ENCODE measurements at regions not wholly inside any gene's neighbourhood (a gene's known extent, or its start where the extent isn't known, plus 50 kb on each side); places are given as distances from the start of the nearest gene placed in this dataset.

DNA sequence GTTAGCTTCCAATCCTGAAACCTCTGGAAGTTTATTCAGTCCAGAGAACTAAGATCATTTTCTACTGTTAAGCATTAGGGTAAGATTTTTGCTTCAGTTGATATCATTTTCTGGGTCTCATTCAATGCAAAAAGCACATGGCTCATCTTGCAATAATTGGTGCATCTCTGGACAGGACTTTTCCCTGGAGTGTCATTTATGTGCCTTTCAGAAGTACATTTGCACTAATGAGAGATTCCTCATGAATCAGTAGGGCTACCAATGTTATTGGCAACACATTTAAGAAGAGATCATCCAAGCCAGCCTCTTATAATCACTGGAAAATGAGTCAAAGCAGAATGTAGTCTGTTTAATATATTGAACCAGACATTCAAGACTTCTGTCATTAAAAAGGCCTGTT, 224.2 kb upstream of the CHRNA7 start:
- H3K27ac ChIP-seq (ENCODE audit: low read length) = no peak overlapping the region
- H3K36me3 ChIP-seq (ENCODE audit: control insufficient read depth, insufficient read depth, low read length) = no peaks in the 10 kb centered on the region
- no peaks in the 10 kb centered on the region for H3K9me3 ChIP-seq (ENCODE audit: control insufficient read depth, insufficient read depth, low read length)
- no peak for DNase-seq (ENCODE audit: low read depth, low spot score)
- no peak overlapping the region for H3K4me3 ChIP-seq (ENCODE audit: low read length)
- H3K4me1 ChIP-seq (ENCODE audit: control insufficient read depth, insufficient read depth, low read length) = no peaks in the 10 kb centered on the region
- H3K27me3 ChIP-seq (ENCODE audit: control insufficient read depth, insufficient read depth, low read length) = no peaks in the 10 kb centered on the region

DNA sequence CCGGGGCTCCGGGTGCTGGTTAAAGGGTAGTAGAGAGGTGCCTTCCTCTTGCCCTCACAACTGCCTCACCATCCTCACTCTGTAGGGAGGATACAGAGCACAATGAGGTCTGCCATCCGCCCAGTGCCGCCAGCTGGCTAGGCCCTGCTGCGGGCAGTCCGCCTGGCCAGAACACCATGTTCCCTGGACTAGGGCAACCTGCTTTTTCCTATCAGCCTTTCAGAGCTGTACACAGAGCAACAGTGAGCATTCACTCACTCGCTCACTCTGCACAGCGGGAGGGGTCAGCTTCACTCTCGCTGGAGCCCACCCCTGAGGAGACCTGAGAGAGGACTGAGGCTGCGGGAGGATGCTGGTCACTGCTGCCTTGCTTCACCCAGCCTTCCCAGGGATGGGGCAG, 218.7 kb upstream of the CHRNA7 start:
- H3K4me1 ChIP-seq (ENCODE audit: control insufficient read depth, insufficient read depth, low read length) = no peaks in the 10 kb centered on the region
- no peaks in the 10 kb centered on the region for H3K36me3 ChIP-seq (ENCODE audit: control insufficient read depth, insufficient read depth, low read length)
- no peaks in the 10 kb centered on the region for H3K9me3 ChIP-seq (ENCODE audit: control insufficient read depth, insufficient read depth, low read length)
- no CpG with 5 or more reads among the region's 10 CpGs for WGBS (ENCODE audit: insufficient coverage, insufficient read length)
- no peaks in the 10 kb centered on the region for H3K27me3 ChIP-seq (ENCODE audit: control insufficient read depth, insufficient read depth, low read length)
- no peak for DNase-seq (ENCODE audit: low read depth, low spot score)
- no peak overlapping the region for H3K4me3 ChIP-seq (ENCODE audit: low read length)
- H3K27ac ChIP-seq (ENCODE audit: low read length) = no peak overlapping the region

DNA sequence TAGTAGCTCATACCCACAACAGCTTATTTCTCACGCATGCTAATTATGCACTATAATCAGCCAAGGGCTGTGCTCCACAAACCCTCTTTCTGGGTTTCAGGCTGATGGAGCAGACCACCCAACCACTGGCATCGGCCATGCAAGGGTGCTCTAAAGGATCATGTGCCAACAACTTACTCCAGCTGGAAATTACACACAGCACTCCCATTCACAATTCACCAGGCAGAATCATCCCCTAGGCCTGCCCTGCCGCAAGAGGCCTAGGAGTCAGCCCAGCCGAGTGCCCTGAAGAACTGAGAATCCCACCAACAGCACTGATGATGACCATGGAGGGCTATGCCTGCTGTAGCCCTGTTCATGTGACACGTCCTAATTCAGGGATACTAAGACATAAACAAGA, 216.2 kb upstream of the CHRNA7 start:
- H3K4me1 ChIP-seq (ENCODE audit: control insufficient read depth, insufficient read depth, low read length) = no peaks in the 10 kb centered on the region
- no peaks in the 10 kb centered on the region for H3K27me3 ChIP-seq (ENCODE audit: control insufficient read depth, insufficient read depth, low read length)
- no peak for DNase-seq (ENCODE audit: low read depth, low spot score)
- no peaks in the 10 kb centered on the region for H3K36me3 ChIP-seq (ENCODE audit: control insufficient read depth, insufficient read depth, low read length)
- WGBS (ENCODE audit: insufficient coverage, insufficient read length) = no CpG with 5 or more reads among the region's 5 CpGs
- no peak overlapping the region for H3K4me3 ChIP-seq (ENCODE audit: low read length)
- no peaks in the 10 kb centered on the region for H3K9me3 ChIP-seq (ENCODE audit: control insufficient read depth, insufficient read depth, low read length)
- H3K27ac ChIP-seq (ENCODE audit: low read length) = no peak overlapping the region

DNA sequence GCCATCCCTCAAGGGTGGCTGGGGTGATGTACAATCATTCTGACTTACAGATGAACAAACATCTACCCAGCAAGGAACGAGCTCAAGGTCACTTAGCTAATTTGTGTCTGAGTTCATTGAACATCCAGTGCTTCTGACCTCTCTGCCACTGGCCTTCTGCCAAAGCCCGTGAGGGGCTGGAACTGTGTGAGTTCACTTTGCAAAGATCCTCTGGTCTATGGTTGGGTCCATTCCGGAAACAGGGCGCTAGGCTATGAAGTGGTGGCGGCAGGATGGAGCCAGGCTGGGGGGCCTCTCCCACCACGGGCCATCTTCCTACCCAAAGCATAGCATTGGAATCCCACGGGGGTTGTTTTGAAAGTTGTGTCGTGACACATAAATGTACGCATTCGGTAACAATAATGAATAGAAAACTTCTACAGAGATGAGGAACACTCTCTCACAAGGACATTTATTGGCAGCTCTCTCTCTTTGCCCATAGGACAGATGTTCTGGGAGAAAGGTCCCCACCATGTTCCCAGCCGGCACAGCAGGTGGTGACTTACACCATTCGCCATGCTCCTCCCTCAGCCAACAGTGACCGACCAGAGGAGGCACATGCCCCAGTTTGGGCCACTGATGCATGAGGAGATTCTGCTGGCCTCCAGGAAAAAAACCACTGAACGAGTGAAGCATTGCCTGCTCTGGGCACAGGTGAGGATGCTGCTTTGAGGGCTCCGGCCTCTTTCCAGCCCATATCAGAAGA, 214.7 kb upstream of the CHRNA7 start:
- Histone ChIP-seq H3K4me1 (ENCODE audit: control insufficient read depth, insufficient read depth, low read length) (no peaks in the 10 kb centered on the region), H3K9me3 (ENCODE audit: control insufficient read depth, insufficient read depth, low read length) (no peaks in the 10 kb centered on the region), H3K4me3 (ENCODE audit: low read length) (no peak overlapping the region), H3K36me3 (ENCODE audit: control insufficient read depth, insufficient read depth, low read length) (no peaks in the 10 kb centered on the region), H3K27me3 (ENCODE audit: control insufficient read depth, insufficient read depth, low read length) (no peaks in the 10 kb centered on the region), H3K27ac (ENCODE audit: low read length) (no peak overlapping the region)
- no CpG with 5 or more reads among the region's 15 CpGs for WGBS (ENCODE audit: insufficient coverage, insufficient read length)
- no peak for DNase-seq (ENCODE audit: low read depth, low spot score)

DNA sequence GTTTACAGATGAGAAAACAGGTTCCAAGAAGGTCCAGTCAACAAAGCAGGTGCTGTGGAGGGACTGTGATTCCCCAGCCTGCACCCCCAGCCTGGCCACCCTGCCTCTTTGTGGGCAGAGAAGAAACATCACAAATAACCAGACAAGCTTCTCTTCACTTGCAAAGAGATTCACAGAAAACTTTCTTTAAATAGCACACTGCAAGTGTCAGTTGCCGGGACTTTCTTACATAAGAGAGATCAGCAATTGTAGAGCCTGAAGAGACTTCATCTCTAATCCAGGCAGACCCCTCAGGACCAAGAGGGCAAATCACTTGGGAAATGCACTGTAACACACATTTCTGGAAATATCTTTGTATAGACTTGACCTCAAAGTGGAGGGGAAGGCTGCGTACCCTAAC, 207.9 kb upstream of the CHRNA7 start:
- H3K9me3 ChIP-seq (ENCODE audit: control insufficient read depth, insufficient read depth, low read length) = no peaks in the 10 kb centered on the region
- H3K4me1 ChIP-seq (ENCODE audit: control insufficient read depth, insufficient read depth, low read length) = no peaks in the 10 kb centered on the region; the same call in 1 of the 2 replicates
- no peak overlapping the region for H3K27ac ChIP-seq (ENCODE audit: low read length)
- no CpG with 5 or more reads among the region's 2 CpGs for WGBS (ENCODE audit: insufficient coverage, insufficient read length)
- H3K27me3 ChIP-seq (ENCODE audit: control insufficient read depth, insufficient read depth, low read length) = no peaks in the 10 kb centered on the region
- H3K36me3 ChIP-seq (ENCODE audit: control insufficient read depth, insufficient read depth, low read length) = no peaks in the 10 kb centered on the region
- no peak for DNase-seq (ENCODE audit: low read depth, low spot score)
- H3K4me3 ChIP-seq (ENCODE audit: low read length) = no peak overlapping the region; the same call in 1 of the 2 replicates

DNA sequence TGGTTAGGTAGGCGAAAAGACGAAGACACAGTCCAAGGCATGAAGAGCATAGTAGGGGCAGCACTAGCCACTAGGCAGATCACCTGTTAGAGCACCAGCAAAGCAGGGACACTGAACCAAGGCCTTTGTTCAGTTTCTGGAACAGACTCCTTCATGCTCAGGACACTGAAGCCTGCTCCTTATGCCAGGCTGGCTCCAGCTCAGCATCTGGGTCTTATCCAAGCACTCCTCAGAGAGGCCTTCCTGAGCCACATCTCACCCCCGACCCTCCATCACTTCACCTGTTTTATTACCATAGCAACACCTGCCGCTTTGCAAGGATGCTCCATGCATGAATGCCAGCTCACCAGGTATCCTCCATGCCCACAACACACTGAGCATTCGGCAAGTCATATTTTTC, 206.3 kb upstream of the CHRNA7 start:
- Histone ChIP-seq H3K9me3 (ENCODE audit: control insufficient read depth, insufficient read depth, low read length) (no peaks in the 10 kb centered on the region), H3K4me3 (ENCODE audit: low read length) (no peak overlapping the region), H3K36me3 (ENCODE audit: control insufficient read depth, insufficient read depth, low read length) (no peaks in the 10 kb centered on the region), H3K27me3 (ENCODE audit: control insufficient read depth, insufficient read depth, low read length) (no peaks in the 10 kb centered on the region), H3K27ac (ENCODE audit: low read length) (no peak overlapping the region), H3K4me1 (ENCODE audit: control insufficient read depth, insufficient read depth, low read length) (no peaks in the 10 kb centered on the region; the same call in 1 of the 2 replicates)
- DNase-seq (ENCODE audit: low read depth, low spot score) = no peak
- WGBS (ENCODE audit: insufficient coverage, insufficient read length) = no CpG with 5 or more reads among the region's 5 CpGs

DNA sequence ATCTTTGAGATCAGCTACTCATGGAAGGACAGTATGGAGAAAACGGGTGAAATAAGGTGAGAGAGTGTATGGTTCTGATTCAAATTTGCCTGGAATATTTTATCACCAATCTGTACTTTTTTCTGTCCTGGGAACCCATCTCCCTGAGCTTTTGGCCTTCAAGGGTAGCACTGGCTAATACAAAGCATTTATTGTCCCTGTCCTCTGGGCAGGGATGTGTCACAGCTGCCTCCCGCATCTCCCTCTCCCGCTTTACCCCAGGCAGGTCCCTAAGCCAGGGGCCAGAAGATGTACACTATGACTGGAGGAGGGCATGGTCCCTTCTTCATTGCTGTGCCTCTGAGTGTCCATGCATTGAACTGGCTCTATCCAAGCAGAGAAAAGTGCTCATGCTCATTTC, 201.7 kb upstream of the CHRNA7 start:
- H3K4me1 ChIP-seq (ENCODE audit: control insufficient read depth, insufficient read depth, low read length) = no peaks in the 10 kb centered on the region; the same call in 1 of the 2 replicates

DNA sequence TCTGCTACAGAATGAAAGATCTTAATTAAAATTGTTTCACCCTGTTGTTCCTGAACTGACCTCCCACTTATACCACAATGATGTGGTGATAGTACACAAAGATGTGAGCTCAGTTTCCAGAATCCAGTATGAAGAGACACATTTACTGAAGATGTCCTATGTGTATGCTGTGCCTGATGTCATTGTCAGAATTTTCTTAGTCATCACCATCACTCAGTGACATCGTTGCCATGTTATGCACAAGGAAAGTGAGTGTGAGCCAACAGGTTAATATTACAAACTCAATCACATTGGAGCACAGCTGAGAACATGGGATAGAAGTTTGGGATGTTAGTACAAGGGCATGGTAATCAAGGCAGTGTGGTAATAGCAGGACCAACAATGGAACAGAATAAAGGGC, 199.7 kb upstream of the CHRNA7 start:
- WGBS (ENCODE audit: insufficient coverage, insufficient read length) = no CpG with 5 or more reads among the region's 1 CpG
- no peak overlapping the region for H3K4me3 ChIP-seq (ENCODE audit: low read length)
- DNase-seq (ENCODE audit: low read depth, low spot score) = no peak
- H3K36me3 ChIP-seq (ENCODE audit: control insufficient read depth, insufficient read depth, low read length) = no peaks in the 10 kb centered on the region
- no peaks in the 10 kb centered on the region; the same call in 1 of the 2 replicates for H3K4me1 ChIP-seq (ENCODE audit: control insufficient read depth, insufficient read depth, low read length)
- H3K9me3 ChIP-seq (ENCODE audit: control insufficient read depth, insufficient read depth, low read length) = no peaks in the 10 kb centered on the region
- H3K27me3 ChIP-seq (ENCODE audit: control insufficient read depth, insufficient read depth, low read length) = no peaks in the 10 kb centered on the region
- H3K27ac ChIP-seq (ENCODE audit: low read length) = no peak overlapping the region

More for the DNA sequence above, 201.7 kb upstream of the CHRNA7 start:
- Histone ChIP-seq H3K36me3 (ENCODE audit: control insufficient read depth, insufficient read depth, low read length) (no peaks in the 10 kb centered on the region), H3K27me3 (ENCODE audit: control insufficient read depth, insufficient read depth, low read length) (no peaks in the 10 kb centered on the region), H3K27ac (ENCODE audit: low read length) (no peak overlapping the region), H3K9me3 (ENCODE audit: control insufficient read depth, insufficient read depth, low read length) (no peaks in the 10 kb centered on the region), H3K4me3 (ENCODE audit: low read length) (no peak overlapping the region)
- no peak for DNase-seq (ENCODE audit: low read depth, low spot score)
- WGBS (ENCODE audit: insufficient coverage, insufficient read length) = no CpG with 5 or more reads among the region's 3 CpGs

DNA sequence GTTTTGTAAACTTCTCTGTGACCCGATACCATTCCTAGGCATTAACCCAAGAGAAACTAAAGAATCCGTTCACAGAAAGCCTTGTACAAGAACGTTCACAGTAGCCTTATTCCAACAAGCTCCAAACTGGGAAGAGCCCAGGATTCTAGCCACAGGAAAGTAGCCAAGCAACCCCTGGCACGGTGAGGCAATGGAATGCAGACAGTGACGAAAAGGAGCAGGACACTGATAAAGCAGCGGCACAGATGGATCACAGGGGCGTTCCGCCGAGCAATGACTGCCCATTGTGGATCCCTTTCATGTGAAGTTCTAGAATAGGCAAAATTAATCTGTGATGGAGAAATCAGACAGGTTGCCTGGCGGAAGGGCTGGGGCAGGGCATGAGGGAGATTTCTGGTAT, 198.7 kb upstream of the CHRNA7 start:
- WGBS (ENCODE audit: insufficient coverage, insufficient read length) = no CpG with 5 or more reads among the region's 10 CpGs
- no peak for DNase-seq (ENCODE audit: low read depth, low spot score)
- H3K27me3 ChIP-seq (ENCODE audit: control insufficient read depth, insufficient read depth, low read length) = no peaks in the 10 kb centered on the region
- no peak overlapping the region for H3K4me3 ChIP-seq (ENCODE audit: low read length)
- no peaks in the 10 kb centered on the region for H3K4me1 ChIP-seq (ENCODE audit: control insufficient read depth, insufficient read depth, low read length)
- no peak overlapping the region for H3K27ac ChIP-seq (ENCODE audit: low read length)
- no peaks in the 10 kb centered on the region for H3K36me3 ChIP-seq (ENCODE audit: control insufficient read depth, insufficient read depth, low read length)
- no peaks in the 10 kb centered on the region for H3K9me3 ChIP-seq (ENCODE audit: control insufficient read depth, insufficient read depth, low read length)

DNA sequence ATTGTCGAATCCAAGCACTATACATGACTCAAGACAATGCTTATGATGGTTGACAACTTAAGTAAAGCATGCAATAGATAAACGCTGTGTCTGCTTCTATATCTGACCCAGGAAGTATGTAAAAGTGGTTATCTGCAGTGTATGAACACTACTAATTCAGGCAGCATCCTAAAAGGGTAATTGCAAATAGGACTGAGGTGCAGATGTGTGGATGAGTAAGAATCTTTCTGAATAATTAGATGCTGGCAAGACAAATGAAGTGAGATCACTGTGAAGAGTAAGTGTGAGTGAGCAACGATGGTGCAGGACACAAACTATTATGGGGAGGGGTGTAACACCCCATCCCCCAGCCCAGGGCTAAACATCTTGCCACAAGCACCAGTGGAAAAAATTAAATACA, 195.7 kb upstream of the CHRNA7 start:
- DNase-seq (ENCODE audit: low read depth, low spot score) = no peak
- no peaks in the 10 kb centered on the region for H3K4me1 ChIP-seq (ENCODE audit: control insufficient read depth, insufficient read depth, low read length)
- H3K27me3 ChIP-seq (ENCODE audit: control insufficient read depth, insufficient read depth, low read length) = no peaks in the 10 kb centered on the region
- no peaks in the 10 kb centered on the region for H3K36me3 ChIP-seq (ENCODE audit: control insufficient read depth, insufficient read depth, low read length)
- H3K9me3 ChIP-seq (ENCODE audit: control insufficient read depth, insufficient read depth, low read length) = no peaks in the 10 kb centered on the region
- H3K4me3 ChIP-seq (ENCODE audit: low read length) = no peak overlapping the region
- no CpG with 5 or more reads among the region's 3 CpGs for WGBS (ENCODE audit: insufficient coverage, insufficient read length)
- no peak overlapping the region for H3K27ac ChIP-seq (ENCODE audit: low read length)

DNA sequence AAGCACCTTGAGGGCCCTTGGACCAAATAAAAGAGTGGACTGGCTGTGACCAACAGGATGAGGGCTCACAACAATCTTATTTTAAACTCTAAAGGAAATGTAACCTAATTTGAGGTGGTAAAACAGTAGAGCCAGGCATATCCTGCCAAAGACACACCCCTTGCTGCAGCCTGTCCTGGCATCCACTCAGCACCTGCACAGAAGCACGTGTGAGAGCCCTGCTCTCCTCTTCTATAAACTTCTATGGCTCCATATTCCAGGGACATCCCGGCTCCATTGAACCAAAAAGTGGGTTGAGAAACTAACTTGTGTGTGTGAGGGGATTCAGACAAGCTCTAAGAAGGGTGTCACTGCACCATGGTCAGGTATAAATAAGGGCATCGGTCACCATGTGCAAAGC, 190.9 kb upstream of the CHRNA7 start:
- H3K27me3 ChIP-seq (ENCODE audit: control insufficient read depth, insufficient read depth, low read length) = no peaks in the 10 kb centered on the region
- no peaks in the 10 kb centered on the region for H3K9me3 ChIP-seq (ENCODE audit: control insufficient read depth, insufficient read depth, low read length)
- no peak overlapping the region for H3K4me3 ChIP-seq (ENCODE audit: low read length)
- no peaks in the 10 kb centered on the region for H3K36me3 ChIP-seq (ENCODE audit: control insufficient read depth, insufficient read depth, low read length)
- DNase-seq (ENCODE audit: low read depth, low spot score) = no peak
- H3K27ac ChIP-seq (ENCODE audit: low read length) = no peak overlapping the region
- H3K4me1 ChIP-seq (ENCODE audit: control insufficient read depth, insufficient read depth, low read length) = no peaks in the 10 kb centered on the region
- no CpG with 5 or more reads among the region's 3 CpGs for WGBS (ENCODE audit: insufficient coverage, insufficient read length)

All from iPS DF 6.9 (cell line).